Esophagus muscularis mucosa (tissue), 4 donors: ENCODE measurements at regions not wholly inside any gene's neighbourhood (a gene's known extent, or its start where the extent isn't known, plus 50 kb on each side); places are given as distances from the start of the nearest gene placed in this dataset.

Experiments used
- DNase-seq: peaks from one replicate; pipeline ENCODE4 v3.0.0-alpha.2; 2017; ENCODE audit errors: extremely low spot score
- H3K27ac ChIP-seq, 4 donors: fragments of 200-600 bp; sonication (generic); replicated peaks in 1 of 4; 1 replicate in 3 of 4; 2 replicates in 1 of 4; pipeline ENCODE4 v1.5.1; 2016 to 2019; ENCODE audit warnings: mild to moderate bottlenecking in 1 of 4
- H3K27me3 ChIP-seq, 4 donors: fragments of 200-600 bp; sonication (generic); one replicate each; pipeline versions ENCODE4 v1.5.1 to v1.6.0; 2016 to 2019
- H3K36me3 ChIP-seq, 4 donors: fragments of 200-600 bp; sonication (generic); one replicate each; pipeline ENCODE4 v1.5.1; 2016 to 2019
- H3K4me1 ChIP-seq, 4 donors: fragments of 200-600 bp; sonication (generic); one replicate each; pipeline ENCODE4 v1.5.1; 2016 to 2019
- H3K4me3 ChIP-seq, 4 donors: fragments of 200-600 bp; sonication (generic); 1 replicate in 2 of 4; 2 replicates in 2 of 4; pipeline ENCODE4 v1.5.1; 2016 to 2019; ENCODE audit warnings: mild to moderate bottlenecking in 4 of 4, moderate library complexity in 1 of 4
- H3K9me3 ChIP-seq, 4 donors: fragments of 200-600 bp; sonication (generic); 1 replicate in 3 of 4; 2 replicates in 1 of 4; pipeline ENCODE4 v1.5.1; 2016 to 2019
- CTCF ChIP-seq, 3 experiments: fragments of 200-600 bp in 2 of 3; fragments of 450-650 bp in 1 of 3; sonication (generic) in 2 of 3; IDR thresholded peaks; one replicate each; pipeline ENCODE4 v1.5.1; 2017 to 2019; ENCODE audit warnings: antibody characterized with exemption in 3 of 3, mild to moderate bottlenecking in 2 of 3, moderate library complexity in 1 of 3
- EP300 ChIP-seq: sonication (generic); formaldehyde crosslinking; IDR thresholded peaks from one replicate; pipeline ENCODE4 v1.6.1; 2017; ENCODE audit warnings: antibody characterized with exemption
- POLR2A ChIP-seq: fragments of 450-650 bp; IDR thresholded peaks from one replicate; pipeline ENCODE4 v1.6.1; 2017; ENCODE audit warnings: antibody characterized with exemption, moderate library complexity, mild to moderate bottlenecking, low read depth
- POLR2AphosphoS5 ChIP-seq, 2 donors: sonication (generic); formaldehyde crosslinking; IDR thresholded peaks; one replicate each; pipeline ENCODE4 v1.6.1; 2017; ENCODE audit warnings: antibody characterized with exemption in 2 of 2
- WGBS: methylation state at CpG from one replicate; pipeline ENCODE4 v1.1.5; 2018; 5-methylcytosine and 5-hydroxymethylcytosine counted together
- intact Hi-C: fragments of 100-400 bp; cut with DNase I; formaldehyde crosslinking; loops from one replicate; pipeline ENCODE4 v1.15.1; 2023

- Histone ChIP-seq H3K4me3 (no peak overlapping the region), H3K4me1 (peaks cover 0 to 4% (median 0%) of the 10 kb centered on the region in 4 donors), H3K27me3 (no peaks in the 10 kb centered on the region), H3K36me3 (no peaks in the 10 kb centered on the region), H3K9me3 (peaks cover 0 to 12% (median 11%) of the 10 kb centered on the region in 4 donors), H3K27ac (no peak overlapping the region)
- no peak for DNase-seq
- intact Hi-C loops = no loop called here
- TF ChIP-seq CTCF (IDR thresholded peaks at IDR 0.05) (no peak), POLR2AphosphoS5 (IDR thresholded peaks at IDR 0.05) (no peak), EP300 (no peak), POLR2A (no peak)
Observed at GRCh38 chr9:111198936-111199335, 131.1 kb downstream of the OR2K2 start.

GRCh38 chr9:111197256-111197655, 132.8 kb downstream of the OR2K2 start:
- TF ChIP-seq EP300 = no peak
- TF ChIP-seq CTCF (IDR thresholded peaks at IDR 0.05) = no peak
- Histone ChIP-seq H3K4me1 (peaks cover 0 to 4% (median 0%) of the 10 kb centered on the region in 4 donors), H3K36me3 (no peaks in the 10 kb centered on the region), H3K27me3 (no peaks in the 10 kb centered on the region), H3K9me3 (peaks cover 0 to 4% (median 0%) of the 10 kb centered on the region in 4 donors), H3K27ac (no peak overlapping the region), H3K4me3 (no peak overlapping the region)
- no peak for DNase-seq
- intact Hi-C loops = no loop called here

GRCh38 chr9:111195766-111196165, 134.3 kb downstream of the OR2K2 start:
- H3K27me3 ChIP-seq = no peaks in the 10 kb centered on the region
- H3K4me1 ChIP-seq = peaks cover 0 to 4% (median 0%) of the 10 kb centered on the region in 4 donors
- no peak for TF ChIP-seq POLR2AphosphoS5 (IDR thresholded peaks at IDR 0.05)
- no peak for TF ChIP-seq CTCF (IDR thresholded peaks at IDR 0.05)
- no peak for TF ChIP-seq EP300
- TF ChIP-seq POLR2A = no peak
- H3K36me3 ChIP-seq = no peaks in the 10 kb centered on the region
- H3K9me3 ChIP-seq = peaks cover 0 to 4% (median 0%) of the 10 kb centered on the region in 4 donors
- no peak for DNase-seq
- peak overlapping the region in 1 of 4 donors; percentile 1 for H3K27ac ChIP-seq
- H3K4me3 ChIP-seq = no peak overlapping the region
- intact Hi-C loops = no loop called here
- 80% methylated on average over 4 of the region's 4 CpGs for WGBS

GRCh38 chr9:111193095-111193494, 136.9 kb downstream of the OR2K2 start:
- no peak for DNase-seq
- intact Hi-C loops = no loop called here
- H3K27me3 ChIP-seq = no peaks in the 10 kb centered on the region
- no peak overlapping the region for H3K4me3 ChIP-seq
- H3K36me3 ChIP-seq = no peaks in the 10 kb centered on the region
- H3K27ac ChIP-seq = no peak overlapping the region
- peaks cover 0 to 4% (median 0%) of the 10 kb centered on the region in 4 donors for H3K4me1 ChIP-seq
- TF ChIP-seq CTCF (IDR thresholded peaks at IDR 0.05) (no peak), POLR2AphosphoS5 (IDR thresholded peaks at IDR 0.05) (no peak), POLR2A (no peak), EP300 (no peak)
- peaks cover 0 to 4% (median 0%) of the 10 kb centered on the region in 4 donors for H3K9me3 ChIP-seq

- Histone ChIP-seq H3K27me3 (no peaks in the 10 kb centered on the region), H3K4me1 (peaks cover 0 to 4% (median 0%) of the 10 kb centered on the region in 4 donors), H3K9me3 (peaks cover 0 to 4% (median 0%) of the 10 kb centered on the region in 4 donors), H3K4me3 (no peak overlapping the region), H3K36me3 (no peaks in the 10 kb centered on the region), H3K27ac (no peak overlapping the region)
- intact Hi-C loops = no loop called here
- DNase-seq = no peak
- 74% methylated on average over 2 of the region's 2 CpGs for WGBS
- no peak for TF ChIP-seq CTCF (IDR thresholded peaks at IDR 0.05)
- TF ChIP-seq POLR2A = no peak
- no peak for TF ChIP-seq EP300
- TF ChIP-seq POLR2AphosphoS5 (IDR thresholded peaks at IDR 0.05) = no peak
Observed at GRCh38 chr9:111192650-111193049, 137.4 kb downstream of the OR2K2 start.
